Tibial nerve (tissue), 4 donors: ENCODE measurements at regions not wholly inside any gene's neighbourhood (a gene's known extent, or its start where the extent isn't known, plus 50 kb on each side); places are given as distances from the start of the nearest gene placed in this dataset.

Experiments
- CTCF ChIP-seq, 5 experiments: fragments of 200-600 bp in 3 of 5; fragments of 450-650 bp in 2 of 5; sonication (generic) in 3 of 5; IDR thresholded peaks; one replicate each; pipeline ENCODE4 v1.5.1; 2016 to 2019; ENCODE audit warnings: antibody characterized with exemption in 5 of 5, mild to moderate bottlenecking in 3 of 5, moderate library complexity in 2 of 5
- EP300 ChIP-seq, 2 donors: sonication (generic); formaldehyde crosslinking; IDR thresholded peaks; one replicate each; pipeline ENCODE4 v1.6.1; 2017; ENCODE audit warnings: antibody characterized with exemption in 2 of 2, mild to moderate bottlenecking in 1 of 2
- POLR2A ChIP-seq, 2 donors: fragments of 450-650 bp; IDR thresholded peaks; one replicate each; pipeline ENCODE4 v1.6.1; 2017; ENCODE audit warnings: antibody characterized with exemption in 2 of 2, mild to moderate bottlenecking in 2 of 2, moderate library complexity in 2 of 2

- TF ChIP-seq CTCF (IDR thresholded peaks at IDR 0.05) (no peak), POLR2A (IDR thresholded peaks at IDR 0.05) (no peak), EP300 (IDR thresholded peaks at IDR 0.05) (no peak)
Measured at GRCh38 chrX:81405781-81406180, 203.9 kb downstream of the SH3BGRL start.
